HCT116 (cell line): ENCODE measurements at regions not wholly inside any gene's neighbourhood (a gene's known extent, or its start where the extent isn't known, plus 50 kb on each side); places are given as distances from the start of the nearest gene placed in this dataset.

Experiments used
- ATAC-seq: fragments of 200-7000 bp; cut with Tn5 transposase; 2 replicates; pipeline ENCODE4 v1.9.1; 2020; ENCODE audit warnings: mild to moderate bottlenecking, moderate library complexity
- BruUV-seq: library from RNA; stranded (reverse); fragments of 400-500 nt; replicated peaks from 2 replicates; lab custom pipeline; 2021; lab: Mats Ljungman, UMichigan
- CTCF ChIA-PET: fragments of 300-600 bp; sonication (Branson Sonifier 250); formaldehyde crosslinking; loops from one replicate; lab custom pipeline; 2021; ENCODE audit warnings: antibody characterized with exemption; lab: Charles Lee
- POLR2A ChIA-PET: fragments of 300-600, 350-600 bp; sonication (Branson Sonifier 250); formaldehyde crosslinking; loops from one replicate; lab custom pipeline; 2021; ENCODE audit warnings: antibody characterized with exemption; lab: Charles Lee
- RAD21 ChIA-PET, 2 experiments: fragments of 300-600 bp; sonication (Branson Sonifier 250); formaldehyde crosslinking; loops; one replicate each; lab custom pipeline; 2023; ENCODE audit warnings: low total read pairs in 2 of 2; ENCODE audit not compliant: uncharacterized antibody in 2 of 2, unreplicated experiment in 2 of 2, low non-redundant PET in 1 of 2; lab: Charles Lee
- DNase-seq: peaks from one replicate; pipeline ENCODE4 v3.0.0-alpha.2; 2010; ENCODE audit warnings: low read depth, low spot score
- H2AFZ ChIP-seq: fragments of 200-600 bp; shearing (Covaris generic), sonication (generic); 2 replicates; pipeline ENCODE4 v1.6.1; 2017; ENCODE audit warnings: low read depth, mixed run types, mixed read lengths, antibody characterized with exemption, low read length; ENCODE audit not compliant: poor library complexity, severe bottlenecking
- H3K27ac ChIP-seq: 2 replicates; pipeline ENCODE4 v1.5.1; 2012; ENCODE audit warnings: low read depth, low read length
- H3K27me3 ChIP-seq: fragments of 200-600 bp; sonication (generic); 2 replicates; pipeline ENCODE4 v1.6.1; 2016; ENCODE audit warnings: mixed run types, low read length, mixed read lengths; ENCODE audit not compliant: insufficient read depth
- H3K36me3 ChIP-seq, 2 experiments: fragments of 200-500 bp in 1 of 2; fragments of 200-600 bp in 1 of 2; sonication (Bioruptor generic) in 1 of 2; sonication (generic) in 1 of 2; 2 replicates each; pipeline versions ENCODE4 v1.5.1 to v1.6.1; 2014 to 2016; ENCODE audit warnings: low read length in 2 of 2, inconsistent platforms in 1 of 2, mixed read lengths in 1 of 2, mixed run types in 1 of 2; ENCODE audit not compliant: insufficient read depth in 2 of 2, control insufficient read depth in 1 of 2
- H3K4me1 ChIP-seq, 2 experiments: fragments of 200-600 bp in 1 of 2; sonication (generic) in 1 of 2; 2 replicates each; pipeline versions ENCODE4 v1.5.1 to v1.6.1; 2012 to 2017; ENCODE audit warnings: low read length in 2 of 2, inconsistent platforms in 1 of 2, mild to moderate bottlenecking in 1 of 2, mixed read lengths in 1 of 2, mixed run types in 1 of 2, moderate library complexity in 1 of 2; ENCODE audit not compliant: insufficient read depth in 2 of 2, control insufficient read depth in 1 of 2
- H3K4me2 ChIP-seq: fragments of 200-600 bp; sonication (generic); 2 replicates; pipeline ENCODE4 v1.6.1; 2017; ENCODE audit warnings: mixed run types, low read length, mixed read lengths
- H3K4me3 ChIP-seq, 2 experiments: fragments of 200-600 bp in 1 of 2; sonication (generic) in 1 of 2; replicated peaks in 1 of 2; 2 replicates each; pipeline ENCODE4 v1.5.1; 2011 to 2016; ENCODE audit warnings: low read length in 2 of 2, control low read depth in 1 of 2, low read depth in 1 of 2, mild to moderate bottlenecking in 1 of 2, mixed read lengths in 1 of 2, mixed run types in 1 of 2
- H3K79me2 ChIP-seq: fragments of 200-600 bp; sonication (generic); 2 replicates; pipeline ENCODE4 v1.6.1; 2017; ENCODE audit warnings: mild to moderate bottlenecking, mixed run types, low read length, moderate library complexity, mixed read lengths; ENCODE audit not compliant: insufficient read depth
- H3K9ac ChIP-seq: fragments of 200-600 bp; sonication (generic); 2 replicates; pipeline ENCODE4 v1.6.1; 2016; ENCODE audit warnings: low read length, mixed read lengths
- H3K9me2 ChIP-seq: fragments of 200-600 bp; sonication (generic), shearing (Covaris generic); 2 replicates; pipeline ENCODE4 v1.6.1; 2017; ENCODE audit warnings: mixed run types, mild to moderate bottlenecking, moderate library complexity; ENCODE audit not compliant: insufficient read depth
- H3K9me3 ChIP-seq, 2 experiments: fragments of 200-500 bp in 1 of 2; fragments of 200-600 bp in 1 of 2; sonication (Bioruptor generic) in 1 of 2; sonication (generic) in 1 of 2; 2 replicates each; pipeline ENCODE4 v1.6.1; 2014 to 2017; ENCODE audit warnings: low read length in 2 of 2, mixed read lengths in 2 of 2, inconsistent platforms in 1 of 2, low read depth in 1 of 2, mild to moderate bottlenecking in 1 of 2, mixed run types in 1 of 2, moderate library complexity in 1 of 2; ENCODE audit not compliant: control insufficient read depth in 1 of 2, insufficient read depth in 1 of 2
- H4K20me1 ChIP-seq: fragments of 200-600 bp; sonication (generic), shearing (Covaris generic); 2 replicates; pipeline ENCODE4 v1.6.1; 2017; ENCODE audit warnings: mixed run types, mild to moderate bottlenecking, moderate library complexity; ENCODE audit not compliant: insufficient read depth
- ATF3 ChIP-seq: IDR thresholded peaks from 2 replicates; pipeline ENCODE4 v1.6.1; 2012
- CEBPB ChIP-seq: IDR thresholded peaks from 2 replicates; pipeline ENCODE4 v1.6.1; 2012; ENCODE audit warnings: low read depth
- ELF1 ChIP-seq: IDR thresholded peaks from 2 replicates; pipeline ENCODE4 v1.6.1; 2012; ENCODE audit warnings: low read depth, borderline replicate concordance
- EZH2 ChIP-seq: fragments of 200-600 bp; sonication (generic); IDR thresholded peaks from 2 replicates; pipeline ENCODE4 v1.6.1; 2017; ENCODE audit warnings: antibody characterized with exemption, mixed run types
- JUND ChIP-seq: IDR thresholded peaks from 2 replicates; pipeline ENCODE4 v1.6.1; 2012
- MAX ChIP-seq: IDR thresholded peaks from 2 replicates; pipeline ENCODE4 v1.6.1; 2012
- POLR2AphosphoS5 ChIP-seq: IDR thresholded peaks from 2 replicates; pipeline ENCODE4 v1.6.1; 2011; ENCODE audit warnings: mild to moderate bottlenecking, low read depth, low read length, moderate library complexity
- RAD21 ChIP-seq: IDR thresholded peaks from 2 replicates; pipeline ENCODE4 v1.6.1; 2012; ENCODE audit warnings: low read depth, mild to moderate bottlenecking
- REST ChIP-seq: IDR thresholded peaks from 2 replicates; pipeline ENCODE4 v1.6.1; 2012; ENCODE audit warnings: low read depth
- SP1 ChIP-seq: IDR thresholded peaks from 2 replicates; pipeline ENCODE4 v1.6.1; 2012; ENCODE audit warnings: low read depth
- SRF ChIP-seq: IDR thresholded peaks from 2 replicates; pipeline ENCODE4 v1.6.1; 2012; ENCODE audit warnings: low read depth
- TCF7L2 ChIP-seq: IDR thresholded peaks from 2 replicates; pipeline ENCODE4 v1.7.0; 2011; ENCODE audit warnings: borderline replicate concordance, inconsistent platforms; ENCODE audit not compliant: insufficient read depth, insufficient read length; ENCODE audit errors: extremely low read depth
- YY1 ChIP-seq: IDR thresholded peaks from 2 replicates; pipeline ENCODE4 v1.6.1; 2011; ENCODE audit warnings: low read length, low read depth, moderate library complexity, mild to moderate bottlenecking; ENCODE audit not compliant: insufficient replicate concordance; ENCODE audit errors: extremely low read depth
- ZBTB33 ChIP-seq: IDR thresholded peaks from 2 replicates; pipeline ENCODE4 v1.6.1; 2011; ENCODE audit warnings: mild to moderate bottlenecking, low read length, moderate library complexity; ENCODE audit not compliant: insufficient replicate concordance; ENCODE audit errors: extremely low read depth
- ZFX ChIP-seq: fragments of 450-650 bp; IDR thresholded peaks from 2 replicates; pipeline ENCODE4 v1.6.1; 2017
- intact Hi-C: fragments of 100-400 bp; cut with micrococcal nuclease; formaldehyde crosslinking; loops from 2 replicates; pipeline ENCODE4 v1.10.0; 2022

GRCh38 chr5:61620699-61621182 is 288.7 kb downstream of the ZSWIM6 start:
- H3K9ac ChIP-seq, result no peak overlapping the region
- no peaks in the 10 kb centered on the region for H3K36me3 ChIP-seq
- no peak for DNase-seq
- TF ChIP-seq ZBTB33, result no peak
- no peak for TF ChIP-seq ZFX
- TF ChIP-seq CEBPB, result no peak
- TF ChIP-seq ELF1, result no peak
- TF ChIP-seq TCF7L2, result no peak
- TF ChIP-seq SP1, result no peak
- no peak for TF ChIP-seq RAD21
- no peak for TF ChIP-seq YY1
- no peak for TF ChIP-seq REST
- no peak for TF ChIP-seq POLR2AphosphoS5
- TF ChIP-seq ATF3, result no peak
- TF ChIP-seq EZH2, result no peak
- no peak for TF ChIP-seq SRF
- no peak for TF ChIP-seq MAX
- no peak for TF ChIP-seq JUND
- H3K9me2 ChIP-seq, result no peaks in the 10 kb centered on the region
- BruUV-seq, result no TSS peak
- no peaks in the 10 kb centered on the region for H3K79me2 ChIP-seq
- ATAC-seq, result no peak
- no peaks in the 10 kb centered on the region for H3K27me3 ChIP-seq
- CTCF ChIA-PET, result interaction anchor here (1.1 kb wide), 1 partner anchor 289 kb away, joined by 3 read pairs; no protein-coding TSS in a partner anchor
- no peaks in the 10 kb centered on the region for H3K9me3 ChIP-seq
- no peaks in the 10 kb centered on the region for H4K20me1 ChIP-seq
- no peak overlapping the region for H3K4me2 ChIP-seq
- H3K4me3 ChIP-seq, result no peak overlapping the region
- no peak overlapping the region for H3K27ac ChIP-seq
- RAD21 ChIA-PET, result no interaction called here
- no peak overlapping the region for H2AFZ ChIP-seq
- POLR2A ChIA-PET, result no interaction called here
- intact Hi-C loops, result no loop called here
- no peaks in the 10 kb centered on the region for H3K4me1 ChIP-seq
